Stimulated activated naive CD8-positive, alpha-beta T cell treated with anti-CD3 and anti-CD28 coated beads, Interleukin-15, Interleukin-2, amounts not matched to agents 100 U/mL and 50 U/mL, for 24 hours (primary cell): ENCODE measurements at regions not wholly inside any gene's neighbourhood (a gene's known extent, or its start where the extent isn't known, plus 50 kb on each side); places are given as distances from the start of the nearest gene placed in this dataset.
"Not testable (repeated sequence)": the region's sequence is repeated elsewhere in the genome, so short reads cannot be mapped to it uniquely, and the experiment has no call there.

Source experiments
- ATAC-seq: fragments of 150-1000 bp; cut with Tn5 transposase; one replicate; pipeline ENCODE4 v1.10.0; 2021
- DNase-seq: peaks from one replicate; pipeline ENCODE4 v3.0.0; 2021

DNA sequence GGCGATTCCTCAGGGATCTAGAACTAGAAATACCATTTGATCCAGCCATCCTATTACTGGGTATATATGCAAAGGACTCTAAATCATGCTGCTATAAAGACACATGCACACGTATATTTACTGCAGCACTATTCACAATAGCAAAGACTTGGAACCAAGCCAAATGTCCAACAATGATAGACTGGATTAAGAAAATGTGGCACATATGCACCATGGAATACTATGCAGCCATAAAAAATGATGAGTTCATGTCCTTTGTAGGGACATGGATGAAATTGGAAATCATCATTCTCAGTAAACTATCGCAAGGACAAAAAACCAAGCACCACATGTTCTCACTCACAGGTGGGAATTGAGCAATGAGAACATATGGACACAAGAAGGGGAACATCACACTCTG, 93.1 kb upstream of the NT5E start:
- not testable (repeated sequence) for DNase-seq, ATAC-seq

DNA sequence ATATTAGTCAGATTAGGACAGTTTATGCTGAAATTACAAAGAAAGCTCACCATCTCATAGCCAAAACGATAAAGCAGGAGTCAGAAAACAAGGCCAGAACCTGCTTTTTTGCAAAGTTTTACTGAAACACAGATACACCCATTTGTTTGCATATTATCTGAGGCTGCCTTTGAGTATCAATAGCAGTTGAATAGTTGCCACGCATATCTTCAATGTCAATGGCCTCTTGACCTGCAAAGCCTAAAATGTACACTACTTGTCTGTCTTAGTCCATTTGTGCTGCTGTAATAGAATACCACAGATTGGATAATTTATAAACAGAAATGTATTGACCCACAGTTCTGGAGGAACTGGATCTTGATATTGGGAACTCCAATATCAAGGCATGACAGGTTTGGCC, 94.1 kb upstream of the NT5E start:
- DNase-seq (no peak), ATAC-seq (no peak)

GRCh38 chr6:85354761-85355618, 94.9 kb upstream of the NT5E start:
- peak; percentile 64 for DNase-seq
- peak; percentile 88 for ATAC-seq

DNA sequence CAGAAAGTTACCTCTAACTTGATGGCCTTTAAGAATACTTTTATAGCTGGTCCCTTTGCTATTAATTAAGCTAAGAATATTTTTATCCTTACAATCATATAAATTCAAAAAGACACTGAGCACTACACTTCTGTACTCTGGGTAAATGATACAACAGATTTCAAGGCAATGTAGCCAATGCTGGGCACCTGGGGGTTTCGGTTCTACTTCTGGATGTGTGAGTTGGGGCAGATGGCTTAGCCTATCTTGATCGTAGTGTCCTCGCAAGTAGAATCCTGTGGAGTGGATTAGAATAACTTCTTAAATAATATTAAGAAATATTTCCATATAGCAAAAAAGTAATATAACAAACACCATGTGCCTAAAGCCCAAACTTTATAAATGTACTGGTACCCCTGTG, 96.9 kb upstream of the NT5E start:
- ATAC-seq: no peak
- DNase-seq: no peak

- no peak for DNase-seq
These were observed 101.2 kb upstream of the NT5E start for GRCh38 chr6:85348643-85349042.

GRCh38 chr6:85347812-85348211, 102.1 kb upstream of the NT5E start:
- DNase-seq: no peak
- no peak for ATAC-seq

More at GRCh38 chr6:85348643-85349042, 101.2 kb upstream of the NT5E start:
- ATAC-seq: no peak

- ATAC-seq: no peak
- no peak for DNase-seq
These were observed 103.7 kb upstream of the NT5E start for GRCh38 chr6:85346196-85346595.

DNA sequence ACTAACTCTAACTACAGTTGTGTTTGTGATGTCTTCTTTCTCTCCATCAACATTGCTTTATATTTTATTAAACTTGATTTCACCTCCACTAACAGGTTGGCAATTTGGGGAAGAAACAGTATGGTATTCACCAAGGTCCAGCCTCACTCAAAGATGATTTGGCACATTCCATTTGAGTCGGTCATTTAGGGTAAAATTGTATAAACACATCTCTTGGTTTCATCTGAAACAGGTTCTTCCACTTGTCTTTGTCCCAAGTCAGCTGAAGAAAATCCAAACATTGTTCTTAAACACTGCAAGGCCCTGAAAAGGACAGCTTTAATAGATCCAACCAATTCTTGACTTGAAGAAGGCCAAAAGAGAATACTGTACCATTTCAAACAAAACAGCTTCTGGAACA, 104.9 kb upstream of the NT5E start:
- ATAC-seq (no peak), DNase-seq (no peak)

DNA sequence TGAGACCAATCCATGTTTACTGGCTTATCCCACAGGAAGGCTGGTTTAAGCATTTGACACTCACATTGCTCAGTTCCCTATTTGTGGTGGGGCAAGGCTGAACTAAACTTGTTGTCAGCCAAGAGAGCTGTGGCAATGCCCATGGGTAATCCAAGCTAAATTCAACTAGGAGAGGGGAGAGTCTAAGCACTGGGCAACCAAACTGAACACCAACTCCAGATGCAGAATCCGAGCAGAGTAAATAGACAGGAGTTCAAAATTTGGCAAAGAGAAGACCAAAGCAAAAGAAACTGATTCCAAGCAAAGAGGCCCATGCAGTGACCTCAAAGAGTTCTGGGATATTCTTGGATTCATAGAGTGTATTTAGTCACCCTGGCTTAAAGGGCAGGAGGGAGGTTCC, 106.5 kb upstream of the NT5E start:
- no peak for ATAC-seq
- DNase-seq: no peak

DNA sequence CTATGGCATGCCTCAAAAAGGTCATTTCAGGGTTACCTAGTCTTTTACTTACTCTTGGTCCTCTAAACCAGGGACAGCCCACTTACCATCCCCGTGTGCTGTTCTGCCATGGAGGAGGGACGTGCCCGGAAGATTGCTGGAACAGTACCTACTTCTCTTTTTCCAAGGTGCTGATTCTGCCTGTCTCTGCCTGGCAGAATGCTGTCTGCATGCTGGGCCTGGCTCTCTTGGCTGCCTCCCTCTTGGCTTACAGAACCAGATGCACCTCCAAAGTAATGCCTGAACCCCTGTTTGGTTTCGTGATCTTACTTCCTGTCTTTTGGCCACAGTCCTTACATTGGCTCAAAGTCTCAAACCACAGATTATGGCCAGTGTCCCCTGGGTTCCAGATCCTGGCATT, 120.7 kb upstream of the NT5E start:
- DNase-seq: no peak
- no peak for ATAC-seq

DNA sequence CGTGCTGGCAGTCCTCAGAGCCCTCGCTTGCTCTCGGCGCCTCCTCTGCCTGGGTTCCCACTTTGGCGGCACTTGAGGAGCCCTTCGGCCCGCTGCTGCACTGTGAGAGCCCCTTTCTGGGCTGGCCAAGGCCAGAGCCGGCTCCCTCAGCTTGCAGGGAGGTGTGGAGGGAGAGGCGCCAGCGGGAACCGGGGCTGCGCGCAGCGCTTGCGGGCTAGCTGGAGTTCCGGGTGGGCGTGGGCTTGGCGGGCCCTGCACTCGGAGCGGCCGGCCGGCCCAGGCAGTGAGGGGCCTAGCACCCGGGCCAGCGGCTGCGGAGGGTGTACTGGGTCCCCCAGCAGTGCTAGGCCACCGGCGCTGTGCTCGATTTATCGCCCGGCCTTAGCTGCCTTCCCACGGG, 124.1 kb upstream of the NT5E start:
- ATAC-seq: not testable (repeated sequence)

DNA sequence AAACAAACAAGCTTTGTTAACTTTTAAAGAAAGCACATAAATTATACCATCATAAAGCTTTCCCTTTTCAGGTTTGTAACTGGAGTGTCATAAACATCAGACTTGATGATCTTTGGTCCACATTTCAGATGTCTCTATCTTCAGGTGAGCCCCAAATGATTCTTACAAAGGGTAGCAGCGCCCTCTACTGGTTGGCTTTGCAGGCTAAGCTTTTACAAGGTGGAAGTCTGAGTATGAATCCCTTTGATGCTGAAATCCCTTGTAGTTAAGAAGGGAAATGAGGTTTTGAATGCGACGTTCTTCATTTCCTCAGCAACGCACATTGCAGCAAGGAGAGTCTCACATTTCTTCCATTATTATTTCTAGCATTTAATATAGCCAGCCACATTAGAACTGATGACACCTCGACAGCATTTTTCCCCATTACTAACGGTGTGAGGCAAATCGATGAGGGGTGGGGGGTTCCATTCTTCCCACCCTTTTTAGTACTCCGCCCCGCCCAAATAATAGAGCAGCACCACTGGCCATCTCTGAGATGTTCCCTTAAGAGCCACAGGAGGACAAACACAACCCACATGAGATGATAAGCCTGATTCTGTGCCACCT, 126.3 kb upstream of the NT5E start:
- peak; percentile 84 for DNase-seq
- ATAC-seq: no peak

More for the DNA sequence above, 124.1 kb upstream of the NT5E start:
- DNase-seq: not testable (repeated sequence)

DNA sequence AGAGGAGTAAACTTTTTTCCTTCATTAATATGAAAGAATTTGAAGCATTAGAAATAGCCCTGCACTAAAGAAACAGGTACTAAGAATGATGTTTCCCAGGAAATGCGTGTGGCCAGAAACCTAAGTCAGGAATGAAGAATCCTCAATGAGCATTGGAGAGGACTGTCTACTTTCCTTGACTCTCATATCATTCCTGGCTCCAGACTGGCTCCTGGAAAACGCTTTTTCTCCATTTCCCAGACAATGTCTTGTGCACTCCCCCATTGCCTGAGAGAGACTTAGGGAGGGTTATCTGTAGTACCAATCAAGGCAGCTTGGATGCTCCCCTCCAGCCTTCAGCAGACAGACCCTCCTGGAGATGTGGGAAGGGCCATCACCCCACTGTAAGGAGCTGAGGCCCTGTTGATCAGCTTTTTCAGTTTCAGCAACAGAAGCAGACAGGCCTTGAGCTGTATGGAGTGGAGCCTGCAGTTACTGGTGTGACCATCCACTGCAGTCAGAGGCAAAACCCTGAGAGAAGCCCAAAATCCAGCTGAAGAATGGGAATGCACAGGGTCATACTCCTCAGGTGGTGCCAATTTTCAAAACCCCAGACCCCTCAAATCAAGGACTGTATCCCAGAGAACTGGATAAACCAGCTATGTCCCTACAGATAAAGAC, 127.3 kb upstream of the NT5E start:
- DNase-seq: no peak
- no peak for ATAC-seq

GRCh38 chr6:85321906-85322305, 128.0 kb upstream of the NT5E start:
- ATAC-seq (no peak), DNase-seq (no peak)

DNA sequence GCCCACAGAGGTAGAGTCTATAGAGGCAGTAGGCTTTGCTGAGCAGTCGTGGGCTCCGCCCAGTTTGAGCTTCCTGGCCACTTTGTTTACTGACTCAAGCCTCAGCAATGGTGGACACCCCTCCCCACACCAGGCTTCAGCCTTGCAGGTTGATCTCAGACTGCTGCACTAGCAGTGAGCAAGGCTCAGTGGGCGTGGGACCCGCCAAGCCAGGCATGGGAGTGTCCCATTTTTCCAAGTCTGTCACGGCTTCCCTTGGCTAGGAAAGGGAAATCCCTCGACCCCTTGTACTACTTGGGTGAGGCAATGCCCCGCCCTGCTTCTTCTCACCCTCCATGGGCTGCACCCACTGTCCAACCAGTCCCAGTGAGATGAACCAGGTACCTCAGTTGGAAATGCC, 135.3 kb upstream of the NT5E start:
- DNase-seq (no peak), ATAC-seq (no peak)

GRCh38 chr6:85300581-85300980, 149.3 kb upstream of the NT5E start:
- ATAC-seq (no peak), DNase-seq (no peak)

- no peak for DNase-seq
- ATAC-seq: no peak
These were observed 151.3 kb upstream of the NT5E start for GRCh38 chr6:85298553-85298952.

DNA sequence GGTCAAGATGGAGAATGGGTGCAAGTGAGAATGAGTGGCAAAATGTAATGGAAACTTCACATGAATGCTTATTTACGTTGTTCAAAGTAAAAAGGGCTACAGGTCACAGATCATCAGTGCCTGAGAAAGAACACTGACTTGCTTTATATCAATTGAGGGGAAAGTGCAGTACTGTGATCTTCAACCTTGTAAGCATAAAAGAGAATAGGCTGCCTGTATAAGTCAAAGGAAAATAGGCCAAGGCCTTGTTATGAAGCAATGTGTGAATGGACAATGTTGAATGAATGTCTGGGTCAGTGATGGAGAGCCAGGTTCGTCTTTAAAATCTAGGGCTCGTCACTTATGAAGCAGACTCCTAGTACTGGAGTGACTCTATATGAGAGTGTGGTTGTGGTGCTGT, 158.6 kb upstream of the NT5E start:
- ATAC-seq (no peak), DNase-seq (no peak)

DNA sequence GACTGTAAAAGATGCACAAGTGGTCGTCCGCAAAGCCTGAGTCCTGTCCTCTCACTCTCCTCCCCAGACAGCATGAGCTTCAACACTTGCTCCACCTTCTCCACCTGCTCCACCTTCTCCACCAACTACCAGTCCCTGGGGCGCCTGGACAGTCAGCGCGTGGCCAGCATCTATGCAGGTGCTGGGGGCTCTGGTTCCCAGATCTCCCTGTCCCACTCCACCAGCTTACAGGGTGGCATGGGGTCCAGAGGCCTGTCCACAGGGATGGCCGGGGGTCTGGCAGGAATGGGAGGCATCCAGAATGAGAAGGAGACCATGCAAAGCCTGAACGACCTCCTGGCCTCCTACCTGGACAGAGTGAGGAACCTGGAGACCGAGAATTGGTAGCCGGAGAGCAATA, 162.2 kb upstream of the NT5E start:
- no peak for ATAC-seq
- no peak for DNase-seq

- DNase-seq (no peak), ATAC-seq (no peak)
These were observed 162.7 kb upstream of the NT5E start for GRCh38 chr6:85287158-85287557.

DNA sequence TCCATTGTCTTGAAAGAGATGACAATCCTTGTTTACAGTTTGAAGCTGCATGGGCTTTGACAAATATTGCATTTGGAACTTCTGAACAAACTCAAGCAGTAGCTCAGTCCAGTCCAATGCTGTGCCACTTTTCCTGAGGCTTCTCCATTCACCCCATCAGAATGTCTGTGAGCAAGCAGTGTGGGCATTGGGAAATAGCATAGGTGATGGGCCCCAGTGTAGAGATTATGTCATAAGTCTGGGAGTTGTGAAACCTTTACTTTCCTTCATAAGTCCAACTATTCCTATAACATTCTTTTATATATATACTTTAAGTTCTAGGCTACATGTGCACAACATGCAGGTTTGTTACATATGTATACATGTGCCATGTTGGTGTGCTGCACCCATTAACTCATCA, 163.4 kb upstream of the NT5E start:
- ATAC-seq, DNase-seq: not testable (repeated sequence)

GRCh38 chr6:85285934-85286333, 163.9 kb upstream of the NT5E start:
- ATAC-seq (no peak), DNase-seq (no peak)

DNA sequence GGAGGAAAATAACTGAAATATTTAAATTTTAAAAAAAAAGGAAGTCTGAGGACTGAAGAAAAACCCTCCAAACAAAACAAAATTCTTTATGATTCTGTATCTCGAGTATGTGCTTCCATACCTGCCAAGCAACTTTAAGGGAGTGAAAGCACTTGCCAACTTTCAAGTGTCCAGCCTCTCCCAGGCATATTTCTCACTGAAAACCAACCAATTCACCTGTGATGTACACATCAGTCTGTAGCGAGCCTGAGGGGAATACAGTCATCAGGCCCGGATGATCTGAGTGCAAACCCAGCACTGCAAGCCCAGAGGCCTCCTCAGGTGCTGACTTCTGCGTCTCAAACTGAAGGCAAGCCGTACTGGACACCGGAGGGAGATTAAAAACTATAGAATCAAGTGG, 164.8 kb upstream of the NT5E start:
- DNase-seq: no peak
- no peak for ATAC-seq
